ENCODE measurements at regions not wholly inside any gene's neighbourhood (a gene's known extent, or its start where the extent isn't known, plus 50 kb on each side); places are given as distances from the start of the nearest gene placed in this dataset.

DNA sequence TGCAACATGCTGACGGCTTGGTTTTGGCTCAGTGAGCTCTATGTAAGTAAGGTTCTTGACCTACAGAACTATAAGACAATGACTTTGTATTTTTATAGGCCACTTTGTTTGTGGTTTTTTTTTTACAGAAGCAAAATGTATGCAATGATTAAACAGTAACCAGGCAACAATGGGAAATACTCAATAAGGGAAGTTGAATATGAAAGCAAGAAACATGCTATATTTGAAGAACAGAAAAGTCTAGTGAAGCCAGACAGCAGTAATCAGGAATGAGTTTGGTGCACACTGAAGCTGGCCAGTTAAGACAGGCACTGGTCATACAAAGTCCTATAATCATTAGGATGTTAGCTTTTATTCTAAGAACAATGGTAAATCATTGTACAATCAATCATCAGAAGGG is 1926.8 kb downstream of the NCAM2 start:
- DNase-seq: no peak

DNA sequence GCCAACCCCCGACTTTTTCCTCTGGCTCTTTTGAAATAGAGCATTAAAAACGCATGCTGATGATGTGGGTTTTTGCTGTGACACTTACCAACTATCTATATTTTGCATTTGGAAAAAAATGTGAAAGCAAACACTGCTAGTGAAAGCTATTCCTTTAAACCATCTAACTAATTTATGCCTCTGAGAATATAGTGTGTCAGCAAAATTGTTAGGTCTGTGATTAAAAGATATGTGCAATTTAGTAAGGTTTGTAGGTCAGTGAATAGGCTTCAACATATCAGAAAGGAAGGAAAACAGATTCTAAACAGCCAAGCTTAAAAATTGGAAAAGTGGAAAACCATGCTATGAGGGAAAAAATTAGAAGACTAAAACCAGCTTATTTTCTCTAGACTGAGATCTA is 1929.3 kb downstream of the NCAM2 start:
- no peak for DNase-seq

- no peak for DNase-seq
Measured at GRCh38 chr21:22941779-22942490, 1943.7 kb downstream of the NCAM2 start.

- no peak for DNase-seq
Measured at GRCh38 chr21:22955559-22955958, 1957.3 kb downstream of the NCAM2 start.

DNA sequence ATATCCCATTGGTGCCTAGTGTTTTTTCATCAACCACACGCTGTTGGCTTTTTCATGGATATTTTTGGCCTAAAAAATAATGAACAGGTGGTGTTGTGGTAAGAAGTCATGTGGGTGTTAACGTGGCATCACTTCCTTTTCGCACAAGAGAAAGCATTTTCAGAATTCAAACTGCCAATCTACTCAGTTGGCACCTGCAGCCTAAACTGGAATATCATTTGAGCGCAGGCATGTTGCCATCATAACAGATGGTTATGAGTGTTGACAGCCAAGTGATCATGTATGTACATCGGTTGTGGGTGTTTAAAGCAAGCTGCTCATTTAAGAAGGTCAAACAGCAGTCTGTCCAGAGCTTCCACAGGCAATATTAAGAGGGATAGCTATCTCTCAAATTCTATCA is 1963.0 kb downstream of the NCAM2 start:
- no peak for DNase-seq

DNA sequence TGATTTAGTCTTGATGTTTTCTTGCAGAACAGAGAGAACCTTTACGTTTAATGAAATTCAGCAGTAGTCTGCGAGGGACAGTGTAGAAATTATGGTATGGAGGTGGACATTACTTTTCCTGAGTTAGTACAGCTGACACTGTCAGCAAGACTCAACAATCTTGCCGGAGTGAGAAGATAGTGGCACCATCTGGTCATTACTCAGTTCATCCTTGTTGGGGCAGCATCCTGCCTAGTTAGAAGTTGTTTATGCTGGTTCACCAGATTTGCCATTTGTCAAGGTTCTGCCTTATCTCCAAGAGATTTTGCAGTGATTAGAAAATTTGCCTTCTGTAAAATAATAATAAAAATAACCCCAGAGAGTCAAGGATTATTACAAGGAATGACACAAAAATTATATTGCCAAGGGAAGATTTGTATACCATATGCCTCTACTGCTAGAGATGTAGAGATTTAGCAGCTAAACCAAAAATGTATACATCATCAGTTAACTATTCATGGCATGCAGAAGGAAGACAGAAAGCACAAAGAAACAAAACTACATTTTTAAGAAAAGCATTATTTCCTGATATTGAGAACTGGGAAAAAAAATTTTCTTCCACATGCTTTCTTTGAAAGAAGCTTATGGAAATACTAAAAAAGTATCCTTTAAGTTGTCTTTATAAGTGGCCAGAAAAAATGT is 1967.4 kb downstream of the NCAM2 start:
- DNase-seq: no peak

DNA sequence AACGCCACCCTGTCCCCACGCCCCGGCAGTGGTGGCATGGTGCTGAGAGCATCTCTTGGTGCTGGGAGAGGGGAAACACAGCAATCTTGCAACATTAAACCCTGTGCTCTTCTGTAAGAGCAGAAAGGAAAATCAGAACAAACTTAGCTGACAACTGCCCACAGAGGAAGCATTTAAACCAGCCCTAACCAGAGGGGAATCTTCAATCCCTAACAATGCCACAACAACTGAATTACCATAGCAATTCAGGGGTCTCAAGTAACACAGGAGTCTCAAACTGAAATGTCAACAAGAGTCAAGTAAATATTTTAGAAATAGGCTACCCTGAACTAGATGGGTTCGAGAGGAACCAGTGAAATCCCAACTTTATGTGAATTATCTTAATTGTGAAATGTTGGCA is 1983.6 kb downstream of the NCAM2 start:
- no peak for DNase-seq

GRCh38 chr21:22993144-22993543 is 1994.9 kb downstream of the NCAM2 start:
- no peak for DNase-seq

DNA sequence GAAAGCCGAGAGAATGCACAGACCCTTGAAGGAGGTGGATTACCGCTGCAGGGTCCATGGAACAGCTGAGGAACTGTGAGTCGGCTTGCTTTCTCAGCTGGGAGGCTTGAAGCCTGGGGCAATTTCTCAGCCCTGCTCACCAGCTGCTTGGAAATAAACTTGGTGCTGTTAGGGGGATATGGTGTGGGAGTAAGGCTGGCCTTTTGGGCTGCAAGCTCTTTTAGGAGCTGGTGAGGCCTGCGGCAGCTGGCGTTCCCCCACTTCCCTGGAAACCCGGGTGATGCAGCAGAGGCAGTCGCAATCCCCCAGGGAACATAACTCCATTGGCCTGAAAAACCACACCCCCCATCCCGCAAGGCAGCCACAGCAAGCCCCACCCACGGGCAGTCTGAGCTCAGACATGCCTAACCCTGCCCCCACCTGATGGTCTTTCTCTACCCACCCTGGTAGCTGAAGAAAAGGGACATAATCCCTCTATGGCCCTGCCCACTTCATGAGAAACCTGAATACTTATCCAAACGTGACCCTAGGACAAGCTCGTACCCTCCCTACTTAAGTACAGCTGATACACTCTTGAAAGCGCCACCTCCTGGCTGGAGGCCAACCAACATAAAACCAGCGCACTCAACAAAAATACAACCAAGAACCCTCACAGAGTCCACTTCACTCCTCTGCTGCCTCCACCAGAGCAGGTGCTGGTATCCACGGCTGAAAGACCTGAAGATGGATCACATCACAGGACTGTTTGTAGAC is 1995.8 kb downstream of the NCAM2 start:
- DNase-seq: no peak

DNA sequence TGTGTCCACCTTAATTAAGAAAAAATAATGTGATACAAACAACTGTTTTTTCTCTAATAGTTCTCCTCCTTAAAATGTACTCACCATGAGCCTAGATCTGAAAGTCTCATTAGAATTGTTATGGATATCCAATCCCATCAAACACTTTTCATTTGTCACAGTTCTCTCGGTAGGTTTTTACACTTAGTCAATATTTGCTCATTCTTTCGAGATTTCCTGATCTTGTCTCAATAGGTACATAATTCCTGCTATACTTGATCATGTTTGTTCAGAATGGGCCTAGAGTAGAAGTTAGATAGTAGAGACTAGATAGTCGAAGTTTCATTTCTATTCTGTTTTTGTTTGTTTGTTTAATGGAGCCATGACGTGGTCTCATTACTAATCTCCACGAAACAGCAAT is 2005.7 kb downstream of the NCAM2 start:
- no peak for DNase-seq

DNA sequence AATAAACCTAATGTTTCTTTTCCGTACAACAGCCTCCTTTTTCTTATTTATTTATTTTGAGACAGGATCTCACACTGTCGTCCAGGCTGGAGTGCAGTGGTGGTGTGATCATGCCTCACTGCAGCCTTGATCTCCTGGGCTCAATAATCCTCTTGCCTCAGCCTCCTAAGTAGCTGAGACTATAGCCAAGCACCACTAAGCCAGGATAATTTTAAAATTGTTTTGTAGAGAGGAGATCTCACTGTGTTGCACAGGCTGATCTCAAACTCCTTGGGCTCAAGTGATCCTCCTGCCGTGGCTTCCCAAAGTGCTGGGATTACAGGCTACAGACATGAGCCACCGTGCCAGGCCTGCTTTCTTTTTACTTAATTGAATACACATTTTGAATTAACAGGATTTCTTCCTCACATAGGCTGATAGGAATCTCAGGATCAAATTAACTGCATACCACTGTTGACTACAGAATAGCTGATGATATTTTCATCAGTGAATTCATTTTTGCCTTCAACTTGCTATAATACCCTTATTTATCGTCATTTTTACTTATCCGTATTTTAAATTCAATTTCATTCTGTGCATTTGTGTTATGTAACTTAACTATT is 2010.5 kb downstream of the NCAM2 start:
- no peak for DNase-seq

GRCh38 chr21:23009360-23009759 is 2011.2 kb downstream of the NCAM2 start:
- no peak for DNase-seq

- no peak for DNase-seq
Measured at GRCh38 chr21:23014021-23014420, 2015.8 kb downstream of the NCAM2 start.

GRCh38 chr21:23016617-23017016 is 2018.4 kb downstream of the NCAM2 start:
- DNase-seq: no peak

DNA sequence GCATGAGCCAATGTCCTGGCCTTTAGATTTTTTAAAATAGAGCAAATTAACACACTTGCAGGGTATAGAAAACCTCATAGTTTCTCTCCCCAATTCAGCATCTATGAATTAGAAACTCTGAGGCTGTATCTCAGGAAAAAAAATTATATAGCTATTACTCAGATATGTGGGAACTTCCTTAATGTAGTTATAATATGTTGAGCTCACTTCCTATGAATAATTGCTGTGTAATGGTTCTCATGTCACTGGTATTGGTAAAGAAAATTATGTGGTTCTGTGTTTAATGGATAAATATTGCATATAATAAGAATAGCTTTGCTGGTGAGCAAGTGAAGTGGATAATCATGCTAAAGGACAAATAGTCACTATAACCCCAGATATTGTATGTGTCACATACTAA is 2019.8 kb downstream of the NCAM2 start:
- no peak for DNase-seq

DNA sequence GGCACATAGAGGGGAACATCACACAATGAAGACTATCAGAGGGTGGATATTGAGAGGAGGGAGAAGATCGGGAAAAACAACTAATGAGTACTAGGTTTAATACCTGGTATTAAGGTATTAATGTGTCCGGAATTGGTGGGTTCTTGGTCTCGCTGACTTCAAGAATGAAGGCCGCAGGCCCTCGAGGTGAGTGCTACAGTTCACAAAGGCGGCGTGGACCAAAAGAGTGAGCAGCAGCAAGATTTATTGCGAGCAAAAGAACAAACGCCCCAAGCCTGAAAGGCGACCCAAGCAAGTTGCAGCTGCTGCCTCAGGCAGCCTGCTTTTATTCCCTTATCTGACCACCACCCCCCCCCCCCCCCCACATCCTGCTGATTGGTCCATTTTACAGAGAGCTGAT is 2022.8 kb downstream of the NCAM2 start:
- DNase-seq: no peak

- DNase-seq: no peak
Measured at GRCh38 chr21:23021481-23021880, 2023.3 kb downstream of the NCAM2 start.

DNA sequence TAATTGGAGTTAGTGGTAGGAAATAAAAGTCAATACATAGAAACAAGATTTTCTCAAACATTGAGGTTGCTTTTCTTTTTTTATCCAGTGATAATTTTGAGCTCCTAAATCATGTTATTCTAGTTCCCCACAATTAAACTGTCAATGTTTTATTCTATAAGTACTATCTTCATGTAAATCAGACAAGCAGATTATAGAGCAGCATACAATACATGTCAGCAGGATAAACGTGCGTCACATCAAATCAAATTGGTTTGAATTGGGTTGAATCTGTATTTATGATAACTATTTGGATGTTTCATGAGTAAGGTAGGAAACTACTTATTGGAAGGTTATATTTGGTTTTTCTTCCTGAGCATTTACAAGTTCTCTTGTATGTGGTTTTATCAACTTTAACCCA is 2028.7 kb downstream of the NCAM2 start:
- DNase-seq: no peak

GRCh38 chr21:23039846-23040245 is 2041.6 kb downstream of the NCAM2 start:
- DNase-seq: no peak

DNA sequence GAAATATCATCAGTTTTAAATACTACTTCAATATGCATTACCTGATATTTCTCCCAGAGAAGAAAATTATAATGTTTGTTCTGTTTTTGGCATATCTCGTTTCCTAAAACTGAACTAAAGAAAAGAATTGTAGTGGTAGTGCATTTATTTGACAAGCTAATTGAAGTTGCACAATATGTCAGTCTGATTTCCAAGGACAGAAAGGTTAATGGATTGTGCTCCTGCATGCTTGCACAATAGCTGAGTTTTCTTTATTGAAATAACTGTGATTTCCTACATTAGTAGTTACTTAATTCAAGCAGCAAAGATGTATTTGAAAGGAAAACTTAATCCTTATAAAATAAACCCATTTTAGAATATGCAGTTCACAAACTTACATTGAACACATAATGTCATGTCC is 2047.7 kb downstream of the NCAM2 start:
- no peak for DNase-seq

DNA sequence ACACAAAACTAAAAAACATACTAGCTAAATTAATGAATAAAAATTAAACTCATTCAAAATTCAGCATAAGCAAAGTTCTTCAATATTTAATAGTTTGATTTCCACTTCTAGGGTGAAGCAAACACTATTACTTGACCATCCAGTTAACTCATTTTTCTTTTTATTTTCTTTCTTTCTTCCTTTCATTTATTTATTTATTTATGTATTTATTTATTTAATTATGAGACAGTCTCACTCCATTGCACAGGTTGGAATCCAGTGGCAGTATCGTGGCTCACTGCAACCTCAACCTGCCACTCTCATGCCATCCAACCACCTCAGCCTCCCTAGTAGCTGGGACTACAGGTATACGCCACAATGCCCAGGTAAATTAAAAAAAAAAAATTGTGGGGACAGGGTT is 2069.5 kb downstream of the NCAM2 start:
- no peak for DNase-seq

GRCh38 chr21:23083242-23083641 is 2085.0 kb downstream of the NCAM2 start:
- DNase-seq: no peak

DNA sequence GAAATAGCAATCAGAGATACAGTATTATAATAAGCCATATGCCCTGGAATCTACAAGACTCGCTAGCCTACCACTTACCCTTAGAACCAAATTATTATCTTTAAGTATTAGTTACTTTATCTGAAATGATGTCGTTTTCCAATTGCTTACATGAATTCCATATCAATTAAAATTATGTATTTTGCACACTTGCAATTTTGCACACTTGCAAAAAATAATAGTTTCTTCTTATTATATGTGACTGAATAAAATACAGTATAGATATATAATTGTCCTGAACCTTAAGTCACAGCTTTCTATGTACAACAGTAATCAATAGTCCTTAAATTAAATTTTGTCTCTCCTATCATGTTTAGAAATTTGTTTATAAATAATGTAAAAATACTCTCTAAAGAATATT is 2095.1 kb downstream of the NCAM2 start:
- DNase-seq: no peak
